ENCODE measurements at regions not wholly inside any gene's neighbourhood (a gene's known extent, or its start where the extent isn't known, plus 50 kb on each side); places are given as distances from the start of the nearest gene placed in this dataset.

GRCh38 chr10:90407851-90408250, 450.0 kb downstream of the HTR7 start:
- in situ Hi-C loops (cut with MboI; ENCODE audit: low pct_unique_long_range_greater_than_20kb, low sequenced_read_pairs, unreplicated experiment) = no loop called here
- DNase-seq (ENCODE audit: low spot score) = no peak
- TF ChIP-seq CTCF (IDR thresholded peaks at IDR 0.05; ENCODE audit: extremely low read depth, insufficient read depth, missing control alignments) = no peak

- in situ Hi-C loops (cut with MboI; ENCODE audit: low pct_unique_long_range_greater_than_20kb, low sequenced_read_pairs, unreplicated experiment) = no loop called here
- no peak for TF ChIP-seq CTCF (IDR thresholded peaks at IDR 0.05; ENCODE audit: extremely low read depth, insufficient read depth, missing control alignments)
- DNase-seq (ENCODE audit: low spot score) = no peak
Observed at GRCh38 chr10:90412582-90412981, 445.3 kb downstream of the HTR7 start.

- TF ChIP-seq CTCF (IDR thresholded peaks at IDR 0.05; ENCODE audit: extremely low read depth, insufficient read depth, missing control alignments) = no peak
- in situ Hi-C loops (cut with MboI; ENCODE audit: low pct_unique_long_range_greater_than_20kb, low sequenced_read_pairs, unreplicated experiment) = no loop called here
- DNase-seq (ENCODE audit: low spot score) = no peak
Observed at GRCh38 chr10:90413196-90413595, 444.6 kb downstream of the HTR7 start.

GRCh38 chr10:90414926-90415325, 442.9 kb downstream of the HTR7 start:
- no peak for TF ChIP-seq CTCF (IDR thresholded peaks at IDR 0.05; ENCODE audit: extremely low read depth, insufficient read depth, missing control alignments)
- in situ Hi-C loops (cut with MboI; ENCODE audit: low pct_unique_long_range_greater_than_20kb, low sequenced_read_pairs, unreplicated experiment) = no loop called here
- no peak for DNase-seq (ENCODE audit: low spot score)

GRCh38 chr10:90417029-90417428, 440.8 kb downstream of the HTR7 start:
- DNase-seq (ENCODE audit: low spot score) = no peak
- in situ Hi-C loops (cut with MboI; ENCODE audit: low pct_unique_long_range_greater_than_20kb, low sequenced_read_pairs, unreplicated experiment) = no loop called here
- no peak for TF ChIP-seq CTCF (IDR thresholded peaks at IDR 0.05; ENCODE audit: extremely low read depth, insufficient read depth, missing control alignments)

GRCh38 chr10:90417476-90418210, 440.2 kb downstream of the HTR7 start:
- TF ChIP-seq CTCF (IDR thresholded peaks at IDR 0.05; ENCODE audit: extremely low read depth, insufficient read depth, missing control alignments) = no peak
- DNase-seq (ENCODE audit: low spot score) = no peak
- in situ Hi-C loops (cut with MboI; ENCODE audit: low pct_unique_long_range_greater_than_20kb, low sequenced_read_pairs, unreplicated experiment) = no loop called here
